ENCODE measurements at regions not wholly inside any gene's neighbourhood (a gene's known extent, or its start where the extent isn't known, plus 50 kb on each side); places are given as distances from the start of the nearest gene placed in this dataset.

- no peak overlapping the region for H3K4me3 ChIP-seq
- no peak for TF ChIP-seq CTCF (IDR thresholded peaks at IDR 0.05)
- TF ChIP-seq POLR2A (IDR thresholded peaks at IDR 0.05): no peak
- 78 to 89% (median 83%) methylated on average over 3 of the region's 3 CpGs for WGBS, 4 donors
- no peak for DNase-seq
- H3K27me3 ChIP-seq: no peaks in the 10 kb centered on the region
- no peaks in the 10 kb centered on the region for H3K36me3 ChIP-seq
- no peaks in the 10 kb centered on the region for H3K4me1 ChIP-seq
- H3K9me3 ChIP-seq: no peaks in the 10 kb centered on the region
- no peak for ATAC-seq
- peak overlapping the region in 1 of 12 donors; percentile 3 for H3K27ac ChIP-seq
- intact Hi-C loops (cut with DNase I): no loop called here
Measured at GRCh38 chr10:29766753-29767152, 132.0 kb upstream of the SVIL start.

GRCh38 chr10:29765330-29765729 lies 130.6 kb upstream of the SVIL start:
- H3K36me3 ChIP-seq: no peaks in the 10 kb centered on the region
- intact Hi-C loops (cut with DNase I): no loop called here
- WGBS, 4 donors: 38 to 58% (median 56%) methylated on average over 2 of the region's 2 CpGs
- H3K4me1 ChIP-seq: no peaks in the 10 kb centered on the region
- H3K27me3 ChIP-seq: no peaks in the 10 kb centered on the region
- H3K9me3 ChIP-seq: no peaks in the 10 kb centered on the region
- ATAC-seq (peak; percentile 91 to 96 (median 96)), DNase-seq (peak in 2 of 5 donors; percentile 40 to 43)
- H3K4me3 ChIP-seq: no peak overlapping the region
- TF ChIP-seq POLR2A (IDR thresholded peaks at IDR 0.05) (no peak), CTCF (IDR thresholded peaks at IDR 0.05) (no peak)
- no peak overlapping the region for H3K27ac ChIP-seq

GRCh38 chr10:29763396-29763795 lies 128.6 kb upstream of the SVIL start:
- no peak overlapping the region for H3K27ac ChIP-seq
- H3K4me1 ChIP-seq: no peaks in the 10 kb centered on the region
- TF ChIP-seq POLR2A (IDR thresholded peaks at IDR 0.05) (no peak), CTCF (IDR thresholded peaks at IDR 0.05) (no peak)
- intact Hi-C loops (cut with DNase I): no loop called here
- no peak overlapping the region for H3K4me3 ChIP-seq
- no peaks in the 10 kb centered on the region for H3K36me3 ChIP-seq
- DNase-seq (no peak), ATAC-seq (no peak)
- 88 to 97% (median 93%) methylated on average over 4 of the region's 4 CpGs for WGBS, 4 donors
- H3K27me3 ChIP-seq: no peaks in the 10 kb centered on the region
- H3K9me3 ChIP-seq: no peaks in the 10 kb centered on the region

- Histone ChIP-seq H3K4me3 (no peak overlapping the region), H3K27me3 (no peaks in the 10 kb centered on the region), H3K4me1 (peaks cover 0 to 5% (median 0%) of the 10 kb centered on the region in 12 donors), H3K36me3 (no peaks in the 10 kb centered on the region), H3K27ac (no peak overlapping the region), H3K9me3 (no peaks in the 10 kb centered on the region)
- DNase-seq (no peak), ATAC-seq (no peak)
- TF ChIP-seq POLR2A (IDR thresholded peaks at IDR 0.05) (no peak), CTCF (IDR thresholded peaks at IDR 0.05) (no peak)
- intact Hi-C loops (cut with DNase I): no loop called here
- 83 to 98% (median 91%) methylated on average over 5 of the region's 5 CpGs for WGBS, 4 donors
Measured at GRCh38 chr10:29761916-29762315, 127.1 kb upstream of the SVIL start.
